Spleen (tissue), 11 donors: ENCODE measurements at regions not wholly inside any gene's neighbourhood (a gene's known extent, or its start where the extent isn't known, plus 50 kb on each side); places are given as distances from the start of the nearest gene placed in this dataset.

Experiments used
- DNase-seq: peaks from one replicate; pipeline ENCODE4 v3.0.0-alpha.2; 2020
- H3K27ac ChIP-seq, 8 donors: fragments of 200-600 bp; sonication (generic) in 7 of 8; 1 replicate in 4 of 8; 2 replicates in 4 of 8; pipeline versions ENCODE4 v1.5.0 to v1.8.0; 2016 to 2021; ENCODE audit warnings: inconsistent platforms in 4 of 8, mild to moderate bottlenecking in 4 of 8, moderate library complexity in 1 of 8
- H3K27me3 ChIP-seq, 7 donors: fragments of 200-600 bp; sonication (generic) in 6 of 7; replicated peaks in 1 of 7; 1 replicate in 4 of 7; 2 replicates in 3 of 7; pipeline versions ENCODE4 v1.5.0 to v1.8.0; 2016 to 2021; ENCODE audit warnings: inconsistent platforms in 3 of 7, mild to moderate bottlenecking in 1 of 7
- H3K36me3 ChIP-seq, 6 donors: fragments of 200-600 bp; sonication (generic) in 5 of 6; 1 replicate in 4 of 6; 2 replicates in 2 of 6; pipeline versions ENCODE4 v1.5.0 to v1.8.0; 2016 to 2021; ENCODE audit warnings: inconsistent platforms in 2 of 6
- H3K4me1 ChIP-seq, 6 donors: fragments of 200-600 bp; sonication (generic) in 5 of 6; 1 replicate in 3 of 6; 2 replicates in 3 of 6; pipeline versions ENCODE4 v1.5.0 to v1.8.0; 2016 to 2021; ENCODE audit warnings: inconsistent platforms in 3 of 6
- H3K4me3 ChIP-seq, 8 donors: fragments of 200-600 bp; sonication (generic) in 7 of 8; 1 replicate in 4 of 8; 2 replicates in 4 of 8; pipeline versions ENCODE4 v1.5.0 to v1.8.0; 2016 to 2021; ENCODE audit warnings: inconsistent platforms in 4 of 8, mild to moderate bottlenecking in 4 of 8, moderate library complexity in 2 of 8
- H3K9me3 ChIP-seq, 8 donors: fragments of 200-600 bp; sonication (generic) in 7 of 8; 1 replicate in 4 of 8; 2 replicates in 4 of 8; pipeline versions ENCODE4 v1.5.0 to v1.8.0; 2016 to 2021; ENCODE audit warnings: inconsistent platforms in 4 of 8
- POLR2A ChIP-seq, 3 donors: fragments of 450-650 bp; IDR thresholded peaks; one replicate each; pipeline ENCODE4 v1.5.1; 2017; ENCODE audit warnings: antibody characterized with exemption in 3 of 3, mild to moderate bottlenecking in 1 of 3
- POLR2AphosphoS5 ChIP-seq, 3 donors: sonication (generic); formaldehyde crosslinking; IDR thresholded peaks; one replicate each; pipeline ENCODE4 v1.5.1; 2017; ENCODE audit warnings: antibody characterized with exemption in 3 of 3
- WGBS, 5 donors: extraction: QIAGEN DNeasy Blood & Tissue Kit in 3 of 5; methylation state at CpG; one replicate each; pipeline versions ENCODE4 v1.1.5 to v1.1.7; 2013 to 2018; 5-methylcytosine and 5-hydroxymethylcytosine counted together
- intact Hi-C: fragments of 100-400 bp; cut with DNase I; formaldehyde crosslinking; loops from one replicate; pipeline ENCODE4 v1.15.0; 2023; ENCODE audit warnings: low total_unique reads
- TF ChIP-seq, protein P1 (sequence below), 11 experiments: fragments of 200-600 bp in 7 of 11; fragments of 450-650 bp in 4 of 11; sonication (generic) in 4 of 11; IDR thresholded peaks in 8 of 11; conservative IDR thresholded peaks in 3 of 11; 1 replicate in 7 of 11; 2 replicates in 4 of 11; pipeline versions ENCODE4 v1.4.0 to v1.8.0; 2016 to 2021; ENCODE audit warnings: antibody characterized with exemption in 11 of 11, inconsistent platforms in 4 of 11, mild to moderate bottlenecking in 1 of 11
- donor health status: healthy with polysubstance abuse.
- donor health status: DM: no; HTN: no; CAD: no; lungs with moderate emphysema.
- donor health status: DM: no; HTN: no; CAD: no.
- donor health status: Bipolar disorder and iron deficiency.
- donor health status: healthy.
- donor health status: DM: no; HTN: no; CAD: no.
- donor health status: DM: yes; HTN: yes; CAD: no.

DNA sequence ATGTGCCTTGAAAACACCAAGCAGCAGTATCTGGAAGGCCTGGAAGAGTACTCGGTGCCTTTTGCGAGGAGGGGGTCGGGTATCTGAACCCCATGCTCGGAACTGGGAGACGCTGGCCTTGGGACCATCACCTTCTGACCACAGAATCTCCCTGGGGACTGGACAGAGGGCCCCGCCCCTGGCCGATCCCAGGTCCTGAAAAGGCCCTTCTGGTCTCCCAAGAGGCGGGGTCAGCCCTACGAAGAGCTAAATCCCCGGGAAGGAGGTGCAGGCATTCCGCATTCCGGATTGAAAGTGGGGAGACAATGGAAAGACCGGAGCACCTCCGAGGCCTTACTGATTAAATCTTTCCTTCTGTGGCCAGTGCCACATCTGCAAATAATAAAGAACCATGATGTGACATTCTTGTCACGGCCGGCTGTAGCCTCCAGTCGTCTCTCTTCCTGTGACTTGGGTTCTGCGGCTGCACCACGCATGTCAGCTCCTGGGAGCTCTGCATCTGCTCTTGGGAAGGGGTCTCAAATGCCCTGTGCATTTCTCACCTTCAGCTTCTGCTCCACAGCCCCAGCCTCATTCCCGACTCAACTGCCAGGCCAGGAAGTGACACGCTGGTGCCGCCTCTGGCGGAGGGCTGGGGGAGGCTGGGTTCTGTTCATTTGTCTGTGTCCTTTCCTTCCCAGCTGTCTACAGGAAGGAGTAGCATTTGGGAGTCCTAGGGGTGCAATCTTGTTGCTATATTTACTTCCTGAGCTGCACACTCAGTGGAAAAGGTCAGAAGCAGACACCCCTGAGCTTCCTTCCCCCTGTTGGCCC, 173.5 kb downstream of the KLF13 start:
- Histone ChIP-seq H3K9me3 (no peaks in the 10 kb centered on the region), H3K4me3 (peak overlapping the region in 1 of 8 donors; percentile 7), H3K4me1 (peaks cover 0 to 16% (median 13%) of the 10 kb centered on the region in 6 donors), H3K36me3 (no peaks in the 10 kb centered on the region), H3K27ac (peak overlapping the region in 5 of 8 donors; percentile 40 to 57 (median 54)), H3K27me3 (no peaks in the 10 kb centered on the region)
- no peak for DNase-seq
- peak in 1 of 3 donors; percentile 37 for TF ChIP-seq POLR2AphosphoS5 (IDR thresholded peaks at IDR 0.05)
- no peak for TF ChIP-seq POLR2A (IDR thresholded peaks at IDR 0.05)
- TF ChIP-seq, protein P1, sequence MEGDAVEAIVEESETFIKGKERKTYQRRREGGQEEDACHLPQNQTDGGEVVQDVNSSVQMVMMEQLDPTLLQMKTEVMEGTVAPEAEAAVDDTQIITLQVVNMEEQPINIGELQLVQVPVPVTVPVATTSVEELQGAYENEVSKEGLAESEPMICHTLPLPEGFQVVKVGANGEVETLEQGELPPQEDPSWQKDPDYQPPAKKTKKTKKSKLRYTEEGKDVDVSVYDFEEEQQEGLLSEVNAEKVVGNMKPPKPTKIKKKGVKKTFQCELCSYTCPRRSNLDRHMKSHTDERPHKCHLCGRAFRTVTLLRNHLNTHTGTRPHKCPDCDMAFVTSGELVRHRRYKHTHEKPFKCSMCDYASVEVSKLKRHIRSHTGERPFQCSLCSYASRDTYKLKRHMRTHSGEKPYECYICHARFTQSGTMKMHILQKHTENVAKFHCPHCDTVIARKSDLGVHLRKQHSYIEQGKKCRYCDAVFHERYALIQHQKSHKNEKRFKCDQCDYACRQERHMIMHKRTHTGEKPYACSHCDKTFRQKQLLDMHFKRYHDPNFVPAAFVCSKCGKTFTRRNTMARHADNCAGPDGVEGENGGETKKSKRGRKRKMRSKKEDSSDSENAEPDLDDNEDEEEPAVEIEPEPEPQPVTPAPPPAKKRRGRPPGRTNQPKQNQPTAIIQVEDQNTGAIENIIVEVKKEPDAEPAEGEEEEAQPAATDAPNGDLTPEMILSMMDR (IDR thresholded peaks at IDR 0.05 in 8 of 11, conservative IDR thresholded peaks at IDR 0.05 in 3 of 11): no peak
- intact Hi-C loops: loop anchor here (10.0 kb wide), 1 partner anchor 175 kb away; the partner anchor contains the start of gene KLF13
- 68 to 75% (median 71%) methylated on average over 16 to 23 of the region's 23 CpGs for WGBS, 5 donors

DNA sequence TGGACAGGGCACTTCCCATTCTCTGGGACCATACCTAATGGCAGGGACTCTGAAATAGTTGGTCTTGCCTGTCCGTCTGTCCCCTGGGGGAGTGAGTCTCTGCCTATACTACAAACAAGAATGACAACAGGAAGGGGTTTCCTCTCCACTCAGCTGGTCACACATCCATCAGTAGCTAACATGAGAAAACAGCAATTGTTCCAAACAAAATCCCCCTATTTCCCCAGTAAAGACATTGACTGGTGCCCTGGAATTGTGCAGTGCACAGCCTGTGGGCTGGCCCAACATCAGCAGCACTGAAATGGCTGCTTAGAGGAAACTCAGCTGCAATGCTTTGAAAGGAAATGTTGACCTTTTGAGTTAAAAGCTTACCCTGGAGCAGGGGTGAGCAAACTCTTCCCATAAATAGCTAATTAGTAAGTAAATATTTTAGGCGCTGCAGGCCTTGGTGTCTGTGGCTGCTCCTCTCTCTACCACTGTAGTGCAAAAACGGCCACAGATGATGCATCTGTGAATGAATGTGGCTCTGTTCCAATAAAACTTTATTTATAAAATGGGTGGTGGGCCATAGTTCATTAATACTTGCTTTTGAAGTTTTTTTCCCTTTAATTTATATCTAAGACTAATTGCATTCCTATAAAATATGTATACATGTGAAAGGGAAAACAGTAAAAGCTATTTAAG, 174.3 kb downstream of the KLF13 start:
- peak overlapping the region in 1 of 8 donors; percentile 7 for H3K4me3 ChIP-seq
- H3K9me3 ChIP-seq: no peaks in the 10 kb centered on the region
- TF ChIP-seq, protein P1 (IDR thresholded peaks at IDR 0.05 in 8 of 11, conservative IDR thresholded peaks at IDR 0.05 in 3 of 11): no peak
- no peak for TF ChIP-seq POLR2AphosphoS5 (IDR thresholded peaks at IDR 0.05)
- H3K27me3 ChIP-seq: no peaks in the 10 kb centered on the region
- H3K36me3 ChIP-seq: no peaks in the 10 kb centered on the region
- 46 to 60% (median 52%) methylated on average over 3 of the region's 3 CpGs for whole genome bisulfite sequencing, 5 donors
- DNase-seq: no peak
- H3K27ac ChIP-seq: peak overlapping the region in 5 of 8 donors; percentile 40 to 57 (median 54)
- peaks cover 0 to 16% (median 13%) of the 10 kb centered on the region in 6 donors for H3K4me1 ChIP-seq
- intact Hi-C loops: no loop called here

DNA sequence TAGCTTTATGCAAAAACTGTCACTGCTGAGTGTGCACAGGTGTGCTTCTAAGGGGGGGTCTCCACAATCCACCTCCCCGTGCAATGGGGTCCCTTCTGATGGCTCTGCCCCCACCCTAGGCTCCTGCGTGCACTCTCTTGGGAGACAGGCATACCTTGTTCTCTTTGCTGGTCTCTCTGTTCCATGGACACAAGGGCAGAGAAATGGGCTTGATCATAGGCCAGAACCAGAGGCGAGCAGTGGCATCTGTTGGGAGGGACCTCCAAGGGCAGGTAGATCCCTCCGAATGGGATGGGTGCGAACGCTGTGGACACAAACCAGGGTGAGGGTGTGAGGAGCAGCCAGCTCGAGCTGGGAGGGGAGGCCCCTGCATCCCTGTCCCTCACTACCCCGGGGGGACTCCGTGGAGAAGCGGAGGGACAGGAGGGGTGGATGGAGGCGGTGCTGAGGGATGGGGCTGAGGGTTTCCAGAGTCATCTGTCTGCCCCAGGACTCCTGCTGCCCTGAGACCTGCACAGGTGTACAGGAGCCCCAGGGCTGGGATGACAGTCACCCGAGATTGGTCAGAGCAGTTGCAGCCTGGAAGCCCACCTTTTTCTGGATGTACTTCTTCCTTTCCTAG, 175.0 kb downstream of the KLF13 start:
- Histone ChIP-seq H3K36me3 (no peaks in the 10 kb centered on the region), H3K4me3 (no peak overlapping the region), H3K27me3 (no peaks in the 10 kb centered on the region), H3K9me3 (no peaks in the 10 kb centered on the region), H3K27ac (no peak overlapping the region), H3K4me1 (peaks cover 0 to 16% (median 13%) of the 10 kb centered on the region in 6 donors)
- no peak for TF ChIP-seq POLR2AphosphoS5 (IDR thresholded peaks at IDR 0.05)
- TF ChIP-seq, protein P1 (IDR thresholded peaks at IDR 0.05 in 8 of 11, conservative IDR thresholded peaks at IDR 0.05 in 3 of 11): no peak
- TF ChIP-seq POLR2A (IDR thresholded peaks at IDR 0.05): no peak
- intact Hi-C loops: no loop called here
- no peak for DNase-seq
- 88 to 92% (median 91%) methylated on average over 12 of the region's 12 CpGs for WGBS, 5 donors
